K562 (cell line): ENCODE measurements at regions not wholly inside any gene's neighbourhood (a gene's known extent, or its start where the extent isn't known, plus 50 kb on each side); places are given as distances from the start of the nearest gene placed in this dataset.

Source experiments
- ATAC-seq: fragments of 200-7000 bp; cut with Tn5 transposase; 3 replicates; pipeline ENCODE4 v1.9.1; 2020; ENCODE audit warnings: moderate library complexity
- BruUV-seq: library from RNA; stranded (reverse); fragments of 400-500 nt; replicated peaks from 2 replicates; lab custom pipeline; 2021; lab: Mats Ljungman, UMichigan
- CTCF ChIA-PET: fragments of 300-600 bp; formaldehyde crosslinking; extraction: SDS; loops from one replicate; lab custom pipeline; 2021; ENCODE audit warnings: low intra/inter-chr PET ratio; lab: Yijun Ruan, JAX
- POLR2A ChIA-PET: fragments of 300-600, 350-650 bp; sonication (Branson Sonifier 250); formaldehyde crosslinking; extraction: SDS; loops from one replicate; lab custom pipeline; 2021; ENCODE audit warnings: antibody characterized with exemption, inconsistent platforms; lab: Yijun Ruan, JAX
- DNase-seq, 4 experiments: peaks; one replicate each; pipeline versions ENCODE4 v3.0.0 to v3.0.0-alpha.2; 2011 to 2018; ENCODE audit warnings: low spot score in 3 of 4, mixed read lengths in 3 of 4; ENCODE audit errors: extremely low read depth in 1 of 4
- FAIRE-seq: peaks from 2 replicates; lab custom pipeline; 2011; peaks lifted over from hg19 to GRCh38; lab: Jason Lieb, UNC
- H2AFZ ChIP-seq: 2 replicates; pipeline ENCODE4 v1.6.0; 2011; ENCODE audit warnings: low read depth, low read length, control low read depth, inconsistent platforms
- H3K27ac ChIP-seq: fragments of 200-600 bp; 3 replicates; pipeline ENCODE4 v1.8.0; 2011; ENCODE audit warnings: low read depth, mild to moderate bottlenecking, control low read depth, inconsistent platforms, low read length, moderate library complexity, mixed read lengths; ENCODE audit errors: extremely low read depth
- H3K27me3 ChIP-seq, 2 experiments: fragments of 300-600 bp in 1 of 2; 2 replicates in 1 of 2; 3 replicates in 1 of 2; pipeline versions ENCODE4 v1.6.0 to v1.8.0; 2011; ENCODE audit warnings: inconsistent platforms in 2 of 2, low read length in 2 of 2, mild to moderate bottlenecking in 1 of 2, mixed read lengths in 1 of 2, moderate library complexity in 1 of 2; ENCODE audit not compliant: control insufficient read depth in 2 of 2, insufficient read depth in 2 of 2
- H3K36me3 ChIP-seq: fragments of 300-600 bp; 3 replicates; pipeline ENCODE4 v1.8.0; 2011; ENCODE audit warnings: mild to moderate bottlenecking, low read length, inconsistent platforms; ENCODE audit not compliant: control insufficient read depth, insufficient read depth
- H3K4me1 ChIP-seq, 2 experiments: fragments of 200-600 bp in 1 of 2; replicated peaks in 1 of 2; 2 replicates in 1 of 2; 3 replicates in 1 of 2; pipeline versions ENCODE4 v1.5.1 to v1.8.0; 2011; ENCODE audit warnings: inconsistent platforms in 2 of 2, low read length in 2 of 2, mild to moderate bottlenecking in 1 of 2, mixed read lengths in 1 of 2, moderate library complexity in 1 of 2; ENCODE audit not compliant: control insufficient read depth in 2 of 2, insufficient read depth in 2 of 2
- H3K4me2 ChIP-seq: 2 replicates; pipeline ENCODE4 v1.6.1; 2011; ENCODE audit warnings: low read length, control low read depth, inconsistent platforms, mixed read lengths; ENCODE audit not compliant: insufficient read depth
- H3K4me3 ChIP-seq: fragments of 200-600 bp; sonication (generic), shearing (Covaris generic); 2 replicates; pipeline ENCODE4 v1.5.1; 2016; ENCODE audit warnings: control low read depth, inconsistent platforms
- H3K79me2 ChIP-seq: fragments of 200-600 bp; 3 replicates; pipeline ENCODE4 v1.8.0; 2011; ENCODE audit warnings: low read length, inconsistent platforms; ENCODE audit not compliant: control insufficient read depth, insufficient read depth
- H3K9ac ChIP-seq, 2 experiments: 2 replicates each; pipeline versions ENCODE4 v1.6.0 to v1.6.1; 2011; ENCODE audit warnings: low read depth in 2 of 2, low read length in 2 of 2, control low read depth in 1 of 2, inconsistent platforms in 1 of 2, mild to moderate bottlenecking in 1 of 2, mixed read lengths in 1 of 2; ENCODE audit not compliant: insufficient read depth in 1 of 2
- H3K9me1 ChIP-seq: one replicate; pipeline ENCODE4 v1.6.0; 2011; ENCODE audit warnings: inconsistent platforms, mild to moderate bottlenecking, low read length, moderate library complexity; ENCODE audit not compliant: control insufficient read depth, insufficient read depth
- H3K9me3 ChIP-seq: replicated peaks from 2 replicates; pipeline ENCODE4 v1.5.1; 2011; ENCODE audit warnings: low read depth, low read length, inconsistent platforms; ENCODE audit not compliant: control insufficient read depth, insufficient read depth
- H4K20me1 ChIP-seq: replicated peaks from 2 replicates; pipeline ENCODE4 v1.6.1; 2011; ENCODE audit warnings: low read length, inconsistent platforms, mixed read lengths; ENCODE audit not compliant: control insufficient read depth, insufficient read depth
- ARID1B ChIP-seq: fragments of 450-650 bp; IDR thresholded peaks from 2 replicates; pipeline ENCODE4 v1.6.1; 2016; ENCODE audit warnings: antibody characterized with exemption, mild to moderate bottlenecking, inconsistent platforms
- BRF1 ChIP-seq: IDR thresholded peaks from 3 replicates; pipeline ENCODE4 v1.6.1; 2011; ENCODE audit warnings: borderline replicate concordance, mild to moderate bottlenecking; ENCODE audit not compliant: insufficient read length; ENCODE audit errors: extremely low read depth
- KLF10 ChIP-seq: fragments of 250-450 bp; sonication (Bioruptor Pico); IDR thresholded peaks from 2 replicates; pipeline ENCODE4 v1.6.1; 2021; ENCODE audit warnings: matching md5 sums
- KLF13 ChIP-seq: fragments of 450-650 bp; IDR thresholded peaks from 2 replicates; pipeline ENCODE4 v1.6.1; 2016; ENCODE audit warnings: missing genetic modification characterization, low read depth, mild to moderate bottlenecking, missing compliant biosample characterization, moderate library complexity, borderline replicate concordance
- MAX ChIP-seq: sonication (generic); formaldehyde crosslinking; IDR thresholded peaks from 2 replicates; pipeline ENCODE4 v1.9.0; 2022; ENCODE audit warnings: mild to moderate bottlenecking, missing genetic modification reagents
- MTA1 ChIP-seq: fragments of 450-650 bp; IDR thresholded peaks from 2 replicates; pipeline ENCODE4 v1.6.1; 2017; ENCODE audit warnings: borderline replicate concordance
- MTA3 ChIP-seq: fragments of 450-650 bp; formaldehyde crosslinking; IDR thresholded peaks from 2 replicates; pipeline ENCODE4 v1.6.1; 2017; ENCODE audit warnings: mild to moderate bottlenecking, borderline replicate concordance
- NFIC ChIP-seq: fragments of 450-650 bp; IDR thresholded peaks from 2 replicates; pipeline ENCODE4 v1.6.1; 2017; ENCODE audit warnings: mild to moderate bottlenecking, inconsistent platforms
- PTBP1 ChIP-seq: fragments of 200-400 bp; formaldehyde crosslinking; IDR thresholded peaks from 2 replicates; pipeline ENCODE4 v1.6.1; 2017; ENCODE audit warnings: low read depth, low read length
- SLC30A9 ChIP-seq: fragments of 250-450 bp; sonication (Bioruptor Pico); IDR thresholded peaks from 2 replicates; pipeline ENCODE4 v1.8.0; 2022; ENCODE audit warnings: mild to moderate bottlenecking, moderate library complexity
- SOX6 ChIP-seq: fragments of 450-650 bp; IDR thresholded peaks from 2 replicates; pipeline ENCODE4 v1.6.1; 2014; ENCODE audit warnings: mild to moderate bottlenecking
- STAT5A ChIP-seq: IDR thresholded peaks from 2 replicates; pipeline ENCODE4 v1.6.1; 2012; ENCODE audit warnings: low read length, inconsistent platforms, borderline replicate concordance
- SUPT5H ChIP-seq: fragments of 450-650 bp; IDR thresholded peaks from 2 replicates; pipeline ENCODE4 v1.6.1; 2016
- XRCC5 ChIP-seq: fragments of 200-400 bp; formaldehyde crosslinking; IDR thresholded peaks from 2 replicates; pipeline ENCODE4 v1.6.1; 2017; ENCODE audit warnings: low read depth, mild to moderate bottlenecking, low read length
- ZBTB7A ChIP-seq: IDR thresholded peaks from 2 replicates; pipeline ENCODE4 v1.6.1; 2011; ENCODE audit warnings: low read depth, mild to moderate bottlenecking, low read length, moderate library complexity, borderline replicate concordance; ENCODE audit not compliant: control insufficient read depth
- ZBTB8A ChIP-seq: fragments of 450-650 bp; IDR thresholded peaks from 2 replicates; pipeline ENCODE4 v1.6.1; 2018; ENCODE audit warnings: mild to moderate bottlenecking, moderate library complexity; ENCODE audit not compliant: partially characterized antibody
- ZNF232 ChIP-seq: sonication (generic); formaldehyde crosslinking; IDR thresholded peaks from 2 replicates; pipeline ENCODE4 v1.8.0; 2022; ENCODE audit warnings: mild to moderate bottlenecking, missing genetic modification reagents
- ZNF395 ChIP-seq: fragments of 200-800 bp; sonication (Bioruptor generic); IDR thresholded peaks from 2 replicates; pipeline ENCODE4 v1.6.1; 2017; ENCODE audit warnings: missing genetic modification characterization, missing compliant biosample characterization
- WGBS: fragments of 100-300 bp; shearing (Covaris generic); methylation state at CpG from one replicate; pipeline ENCODE4 v1.1.6; 2016; ENCODE audit warnings: low coverage, mixed read lengths; ENCODE audit not compliant: insufficient coverage; ENCODE audit errors: missing lambda C conversion rate; 5-methylcytosine and 5-hydroxymethylcytosine counted together
- in situ Hi-C: fragments of 300-500 bp; cut with MboI; formaldehyde crosslinking; loops from 4 replicates; pipeline ENCODE4 v1.15.0; 2018; ENCODE audit warnings: inconsistent platforms, mixed read lengths
- intact Hi-C: fragments of 100-400 bp; cut with micrococcal nuclease; formaldehyde crosslinking; loops from 2 replicates; pipeline ENCODE4 v1.14.2; 2022

- intact Hi-C loops (no loop called here), in situ Hi-C loops (no loop called here)
- H3K9me1 ChIP-seq = no peaks in the 10 kb centered on the region
- ATAC-seq (no peak), DNase-seq (no peak), FAIRE-seq (no peak)
- no peaks in the 10 kb centered on the region for H3K36me3 ChIP-seq
- no peak overlapping the region for H3K9ac ChIP-seq
- WGBS = 4% methylated on average over 1 of the region's 1 CpG
- H3K9me3 ChIP-seq = no peaks in the 10 kb centered on the region; the same call in 1 of the 2 replicates
- no peak overlapping the region for H2AFZ ChIP-seq
- no peaks in the 10 kb centered on the region for H3K27me3 ChIP-seq
- ChIA-PET POLR2A (no interaction called here), CTCF (no interaction called here)
- H3K4me2 ChIP-seq = no peak overlapping the region
- no peak for TF ChIP-seq ZBTB7A
- no peak for TF ChIP-seq ZNF395 (CRISPR knock-in tag)
- TF ChIP-seq PTBP1 = no peak
- TF ChIP-seq MTA3 = no peak
- TF ChIP-seq KLF10 (CRISPR knock-in tag) = no peak
- TF ChIP-seq NFIC = no peak
- TF ChIP-seq SLC30A9 (CRISPR knock-in tag) = no peak
- TF ChIP-seq ARID1B = no peak
- no peak for TF ChIP-seq SUPT5H
- TF ChIP-seq XRCC5 = no peak
- TF ChIP-seq MTA1 = no peak
- no peak for TF ChIP-seq BRF1
- no peak for TF ChIP-seq SOX6
- no peak for TF ChIP-seq KLF13 (tag)
- no peak for TF ChIP-seq MAX
- TF ChIP-seq ZBTB8A = no peak
- no peak for TF ChIP-seq ZNF232 (CRISPR knock-in tag)
- TF ChIP-seq STAT5A = no peak
- no peak overlapping the region for H3K4me3 ChIP-seq
- no peaks in the 10 kb centered on the region for H3K4me1 ChIP-seq
- no peaks in the 10 kb centered on the region for H4K20me1 ChIP-seq
- no peaks in the 10 kb centered on the region for H3K79me2 ChIP-seq
- no peak overlapping the region for H3K27ac ChIP-seq
- no TSS peak for BruUV-seq
Measured at GRCh38 chr10:9886772-9887171, 1130.9 kb upstream of the CELF2 start.
